ENCODE measurements at regions not wholly inside any gene's neighbourhood (a gene's known extent, or its start where the extent isn't known, plus 50 kb on each side); places are given as distances from the start of the nearest gene placed in this dataset.

- no peak for TF ChIP-seq ETS1 (CRISPR knock-in tag; IDR thresholded peaks at IDR 0.05)
- TF ChIP-seq SOX13 (IDR thresholded peaks at IDR 0.05): no peak
- TF ChIP-seq SOX13 (CRISPR knock-in tag; conservative IDR thresholded peaks at IDR 0.05 in 1 of 2, IDR thresholded peaks at IDR 0.05 in 1 of 2): peak in 1 of 2 experiments; percentile 62; a peak in 2 of 4 replicates
- no peak for TF ChIP-seq CHD2 (IDR thresholded peaks at IDR 0.05; ENCODE audit: low read depth, low read length)
- no peak for TF ChIP-seq ZNF576 (CRISPR knock-in tag; IDR thresholded peaks at IDR 0.05)
- TF ChIP-seq ZNF430 (CRISPR knock-in tag; IDR thresholded peaks at IDR 0.05): 0 out of 2 replicates have a peak, but pooled peaks have one; percentile 69
- TF ChIP-seq ZNF468 (CRISPR knock-in tag; IDR thresholded peaks at IDR 0.05): no peak
- no peak for TF ChIP-seq DNMT1 (CRISPR knock-in tag; IDR thresholded peaks at IDR 0.05)
- TF ChIP-seq ZFP82 (CRISPR knock-in tag; IDR thresholded peaks at IDR 0.05; ENCODE audit: borderline replicate concordance): no peak
- no peak for TF ChIP-seq HNRNPK (IDR thresholded peaks at IDR 0.05; ENCODE audit: low read depth, low read length, poor library complexity, severe bottlenecking)
- TF ChIP-seq ZNF530 (CRISPR knock-in tag; IDR thresholded peaks at IDR 0.05; ENCODE audit: low read depth): no peak
- peak; percentile 82; the same call in 1 of the 2 replicates for TF ChIP-seq ZSCAN12 (CRISPR knock-in tag; IDR thresholded peaks at IDR 0.05)
- TF ChIP-seq CREBL2 (CRISPR knock-in tag; IDR thresholded peaks at IDR 0.05; ENCODE audit: borderline replicate concordance): no peak
- peak; percentile 45; the same call in 1 of the 2 replicates for TF ChIP-seq MED1 (CRISPR knock-in tag; IDR thresholded peaks at IDR 0.05)
- TF ChIP-seq MXI1 (IDR thresholded peaks at IDR 0.05; ENCODE audit: borderline replicate concordance, low read depth, low read length): no peak
- TF ChIP-seq ZNF775 (CRISPR knock-in tag; IDR thresholded peaks at IDR 0.05; ENCODE audit: borderline replicate concordance): no peak
- peak in 1 of 2 experiments; percentile 37; a peak in 1 of 4 replicates for TF ChIP-seq ATF4 (CRISPR knock-in tag; IDR thresholded peaks at IDR 0.05)
- no peak for TF ChIP-seq MYC (CRISPR knock-in tag; IDR thresholded peaks at IDR 0.05; ENCODE audit: borderline replicate concordance)
- TF ChIP-seq MTF2 (CRISPR knock-in tag; IDR thresholded peaks at IDR 0.05; ENCODE audit: borderline replicate concordance): no peak
- 0 out of 2 replicates have a peak, but pooled peaks have one; percentile 52 for TF ChIP-seq NCOA2 (CRISPR knock-in tag; IDR thresholded peaks at IDR 0.05)
- no peak for TF ChIP-seq ZNF776 (CRISPR knock-in tag; IDR thresholded peaks at IDR 0.05)
- TF ChIP-seq NFKB2 (CRISPR knock-in tag; IDR thresholded peaks at IDR 0.05; ENCODE audit: borderline replicate concordance): peak; percentile 72
- no peak for TF ChIP-seq RBFOX2 (IDR thresholded peaks at IDR 0.05; ENCODE audit: low read depth, low read length)
- no peak for TF ChIP-seq KDM6A (CRISPR knock-in tag; IDR thresholded peaks at IDR 0.05; ENCODE audit: low read depth)
- 0 out of 2 replicates have a peak, but pooled peaks have one; percentile 59 for TF ChIP-seq ZNF138 (CRISPR knock-in tag; IDR thresholded peaks at IDR 0.05; ENCODE audit: low read depth)
- no peak for TF ChIP-seq U2AF1 (optimal IDR thresholded peaks at IDR 0.05; ENCODE audit: low read depth, low read length)
- no peak for TF ChIP-seq ZNF263 (CRISPR knock-in tag; IDR thresholded peaks at IDR 0.05)
- TF ChIP-seq POLR2AphosphoS5 (IDR thresholded peaks at IDR 0.05; ENCODE audit: low read depth, low read length): no peak
Observed at GRCh38 chr11:116605543-116606459, 167.0 kb downstream of the BUD13 start (continued).

All from HepG2 (cell line).